ENCODE measurements at regions not wholly inside any gene's neighbourhood (a gene's known extent, or its start where the extent isn't known, plus 50 kb on each side); places are given as distances from the start of the nearest gene placed in this dataset.

- TF ChIP-seq JUND (IDR thresholded peaks at IDR 0.05): no peak
- TF ChIP-seq FOSL1 (IDR thresholded peaks at IDR 0.05; ENCODE audit: low read depth): no peak
- TF ChIP-seq RAD21 (IDR thresholded peaks at IDR 0.05; ENCODE audit: low read depth): no peak
- no peak for TF ChIP-seq ZFX (IDR thresholded peaks at IDR 0.05)
- TF ChIP-seq CTCF (IDR thresholded peaks at IDR 0.05 in 2 of 3, conservative IDR thresholded peaks at IDR 0.05 in 1 of 3; ENCODE audit: borderline replicate concordance in 1 of 3, insufficient read depth in 1 of 3, low read depth in 2 of 3, low read length in 2 of 3): no peak
- no peak for TF ChIP-seq SIN3A (IDR thresholded peaks at IDR 0.05; ENCODE audit: low read depth)
- no peak for TF ChIP-seq EZH2phosphoT487 (IDR thresholded peaks at IDR 0.05; ENCODE audit: borderline replicate concordance)
- TF ChIP-seq SRF (IDR thresholded peaks at IDR 0.05; ENCODE audit: low read depth): no peak
- TF ChIP-seq POLR2A (IDR thresholded peaks at IDR 0.05; ENCODE audit: borderline replicate concordance, extremely low read depth, insufficient read depth, insufficient read length): no peak
- TF ChIP-seq EZH2 (IDR thresholded peaks at IDR 0.05): no peak
- TF ChIP-seq, protein P1, sequence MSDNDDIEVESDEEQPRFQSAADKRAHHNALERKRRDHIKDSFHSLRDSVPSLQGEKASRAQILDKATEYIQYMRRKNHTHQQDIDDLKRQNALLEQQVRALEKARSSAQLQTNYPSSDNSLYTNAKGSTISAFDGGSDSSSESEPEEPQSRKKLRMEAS (IDR thresholded peaks at IDR 0.05): no peak
- TF ChIP-seq CBX3 (IDR thresholded peaks at IDR 0.05; ENCODE audit: low read depth): no peak
- Histone ChIP-seq H3K27me3 (ENCODE audit: insufficient read depth, low read length) (no peaks in the 10 kb centered on the region), H3K36me3 (ENCODE audit: control insufficient read depth in 1 of 2, insufficient read depth in 2 of 2, low read length in 2 of 2) (no peaks in the 10 kb centered on the region), H3K27ac (ENCODE audit: low read depth, low read length) (no peak overlapping the region), H2AFZ (ENCODE audit: low read depth, low read length, poor library complexity, severe bottlenecking) (no peak overlapping the region), H3K9me2 (ENCODE audit: insufficient read depth) (no peaks in the 10 kb centered on the region), H3K4me3 (replicated peaks in 1 of 2; ENCODE audit: low read depth in 1 of 2, low read length in 2 of 2) (no peak overlapping the region), H3K9me3 (ENCODE audit: control insufficient read depth in 1 of 2, insufficient read depth in 1 of 2, low read depth in 1 of 2, low read length in 2 of 2) (no peaks in the 10 kb centered on the region), H3K4me2 (ENCODE audit: low read length) (no peak overlapping the region), H3K4me1 (ENCODE audit: control insufficient read depth in 1 of 2, insufficient read depth in 2 of 2, low read length in 2 of 2) (no peaks in the 10 kb centered on the region), H3K79me2 (ENCODE audit: insufficient read depth, low read length) (no peaks in the 10 kb centered on the region), H3K9ac (ENCODE audit: low read length) (no peak overlapping the region), H4K20me1 (ENCODE audit: insufficient read depth) (no peaks in the 10 kb centered on the region)
- no TSS peak for BruUV-seq (replicated peaks)
- DNase-seq (ENCODE audit: low read depth, low spot score) (no peak), ATAC-seq (no peak)
- ChIA-PET CTCF (no interaction called here), RAD21 (ENCODE audit: low non-redundant PET in 1 of 2, low total read pairs in 2 of 2, uncharacterized antibody in 2 of 2, unreplicated experiment in 2 of 2) (no interaction called here), POLR2A (no interaction called here)
- intact Hi-C loops (cut with micrococcal nuclease): no loop called here
These were observed 818.7 kb upstream of the TENM3 start for GRCh38 chr4:181424362-181425016.

Measured in HCT116 (cell line).